ENCODE measurements at regions not wholly inside any gene's neighbourhood (a gene's known extent, or its start where the extent isn't known, plus 50 kb on each side); places are given as distances from the start of the nearest gene placed in this dataset.
A peak's percentile ranks its signal among the peaks of the same experiment; 100 is the strongest.

GRCh38 chr5:3738919-3739318 is 143.3 kb downstream of the IRX1 start:
- DNase-seq (ENCODE audit: low spot score), result no peak
- TF ChIP-seq CTCF (IDR thresholded peaks at IDR 0.05) (no peak), POLR2AphosphoS5 (IDR thresholded peaks at IDR 0.05) (no peak), POLR2A (IDR thresholded peaks at IDR 0.05) (no peak)
- Histone ChIP-seq H3K4me1 (replicated peaks) (no peaks in the 10 kb centered on the region), H3K9me3 (no peaks in the 10 kb centered on the region), H3K27ac (no peak overlapping the region), H3K4me3 (no peak overlapping the region), H3K36me3 (no peaks in the 10 kb centered on the region), H3K27me3 (replicated peaks; ENCODE audit: insufficient read depth) (no peaks in the 10 kb centered on the region)
- intact Hi-C loops (cut with DNase I), result no loop called here
- WGBS, result 91% methylated on average over 3 of the region's 3 CpGs

- no peaks in the 10 kb centered on the region for H3K27me3 ChIP-seq (replicated peaks; ENCODE audit: insufficient read depth)
- intact Hi-C loops (cut with DNase I), result no loop called here
- DNase-seq (ENCODE audit: low spot score), result peak; percentile 44
- H3K4me3 ChIP-seq, result no peak overlapping the region
- H3K9me3 ChIP-seq, result no peaks in the 10 kb centered on the region
- TF ChIP-seq POLR2A (IDR thresholded peaks at IDR 0.05), result no peak
- TF ChIP-seq CTCF (IDR thresholded peaks at IDR 0.05), result no peak
- TF ChIP-seq POLR2AphosphoS5 (IDR thresholded peaks at IDR 0.05), result no peak
- no peaks in the 10 kb centered on the region for H3K36me3 ChIP-seq
- 67% methylated on average over 24 of the region's 27 CpGs for whole genome bisulfite sequencing
- H3K27ac ChIP-seq, result peak overlapping the region; percentile 62 to 69
- no peaks in the 10 kb centered on the region for H3K4me1 ChIP-seq (replicated peaks)
These were observed 145.1 kb downstream of the IRX1 start for GRCh38 chr5:3740546-3741373.

GRCh38 chr5:3741374-3741770 is 145.7 kb downstream of the IRX1 start:
- H3K4me1 ChIP-seq (replicated peaks), result no peaks in the 10 kb centered on the region
- no peaks in the 10 kb centered on the region for H3K9me3 ChIP-seq
- intact Hi-C loops (cut with DNase I), result no loop called here
- H3K4me3 ChIP-seq, result no peak overlapping the region
- H3K27me3 ChIP-seq (replicated peaks; ENCODE audit: insufficient read depth), result no peaks in the 10 kb centered on the region
- TF ChIP-seq POLR2AphosphoS5 (IDR thresholded peaks at IDR 0.05) (peak; percentile 87), CTCF (IDR thresholded peaks at IDR 0.05) (no peak)
- no peaks in the 10 kb centered on the region for H3K36me3 ChIP-seq
- peak; percentile 82 for DNase-seq (ENCODE audit: low spot score)
- peak overlapping the region; percentile 62 to 69 for H3K27ac ChIP-seq
- WGBS, result 26% methylated on average over 8 of the region's 8 CpGs

GRCh38 chr5:3742750-3743149 is 147.1 kb downstream of the IRX1 start:
- Histone ChIP-seq H3K27me3 (replicated peaks; ENCODE audit: insufficient read depth) (no peaks in the 10 kb centered on the region), H3K4me1 (replicated peaks) (no peaks in the 10 kb centered on the region), H3K27ac (no peak overlapping the region), H3K9me3 (no peaks in the 10 kb centered on the region), H3K4me3 (no peak overlapping the region), H3K36me3 (no peaks in the 10 kb centered on the region)
- WGBS, result 61% methylated on average over 3 of the region's 3 CpGs
- DNase-seq (ENCODE audit: low spot score), result no peak
- TF ChIP-seq CTCF (IDR thresholded peaks at IDR 0.05), result no peak
- TF ChIP-seq POLR2AphosphoS5 (IDR thresholded peaks at IDR 0.05), result no peak
- no peak for TF ChIP-seq POLR2A (IDR thresholded peaks at IDR 0.05)
- intact Hi-C loops (cut with DNase I), result no loop called here

GRCh38 chr5:3751846-3752245 is 156.2 kb downstream of the IRX1 start:
- WGBS, result 90% methylated on average over 2 of the region's 2 CpGs
- no peak overlapping the region for H3K4me3 ChIP-seq
- no peaks in the 10 kb centered on the region for H3K4me1 ChIP-seq (replicated peaks)
- DNase-seq (ENCODE audit: low spot score), result no peak
- intact Hi-C loops (cut with DNase I), result no loop called here
- no peaks in the 10 kb centered on the region for H3K9me3 ChIP-seq
- no peak overlapping the region for H3K27ac ChIP-seq
- TF ChIP-seq POLR2A (IDR thresholded peaks at IDR 0.05), result no peak
- no peak for TF ChIP-seq CTCF (IDR thresholded peaks at IDR 0.05)
- no peak for TF ChIP-seq POLR2AphosphoS5 (IDR thresholded peaks at IDR 0.05)
- no peaks in the 10 kb centered on the region for H3K27me3 ChIP-seq (replicated peaks; ENCODE audit: insufficient read depth)
- H3K36me3 ChIP-seq, result no peaks in the 10 kb centered on the region

Data from prostate gland (tissue), 2 donors.